ENCODE measurements at regions not wholly inside any gene's neighbourhood (a gene's known extent, or its start where the extent isn't known, plus 50 kb on each side); places are given as distances from the start of the nearest gene placed in this dataset.
A peak's percentile ranks its signal among the peaks of the same experiment; 100 is the strongest.

DNA sequence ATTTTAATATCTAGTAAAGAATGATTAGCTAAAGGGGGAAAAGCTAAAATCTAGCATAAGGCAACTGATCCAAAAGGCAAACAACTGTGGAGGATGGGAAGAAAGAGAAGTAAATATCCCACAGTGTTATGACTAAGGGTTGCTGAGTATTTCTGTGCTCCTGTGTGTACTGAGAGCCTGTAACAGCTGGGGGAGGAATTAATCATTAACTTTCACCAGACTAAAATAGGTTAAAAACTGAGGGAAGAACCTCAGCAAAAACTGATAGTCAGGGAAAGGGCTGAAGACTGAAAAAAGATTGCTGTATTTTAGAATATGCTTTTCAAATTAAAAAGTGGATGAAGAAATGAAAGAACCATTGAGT, 365.9 kb downstream of the CXXC4 start:
- ATAC-seq (ENCODE audit: insufficient read depth, low FRiP score) (no peak), DNase-seq (peak in 2 of 3 donors; percentile 13 to 34)
- Histone ChIP-seq H3K27me3 (ENCODE audit: control insufficient read depth in 3 of 3, insufficient read depth in 3 of 3, low read length in 2 of 3) (no peaks in the 10 kb centered on the region), H3K9me3 (ENCODE audit: control insufficient read depth in 4 of 4, insufficient read depth in 3 of 4, low read length in 3 of 4) (no peaks in the 10 kb centered on the region), H3K4me3 (no peak overlapping the region), H3K27ac (ENCODE audit: low read depth in 1 of 2, low read length in 1 of 2) (no peak overlapping the region), H3K36me3 (ENCODE audit: control insufficient read depth in 4 of 4, insufficient read depth in 4 of 4, low read length in 4 of 4) (no peaks in the 10 kb centered on the region), H3K9ac (ENCODE audit: insufficient read depth in 1 of 2, low read length in 2 of 2) (no peak overlapping the region), H3K4me1 (ENCODE audit: control insufficient read depth in 5 of 5, insufficient read depth in 5 of 5, low read length in 5 of 5) (no peaks in the 10 kb centered on the region)
- TF ChIP-seq, protein P1, sequence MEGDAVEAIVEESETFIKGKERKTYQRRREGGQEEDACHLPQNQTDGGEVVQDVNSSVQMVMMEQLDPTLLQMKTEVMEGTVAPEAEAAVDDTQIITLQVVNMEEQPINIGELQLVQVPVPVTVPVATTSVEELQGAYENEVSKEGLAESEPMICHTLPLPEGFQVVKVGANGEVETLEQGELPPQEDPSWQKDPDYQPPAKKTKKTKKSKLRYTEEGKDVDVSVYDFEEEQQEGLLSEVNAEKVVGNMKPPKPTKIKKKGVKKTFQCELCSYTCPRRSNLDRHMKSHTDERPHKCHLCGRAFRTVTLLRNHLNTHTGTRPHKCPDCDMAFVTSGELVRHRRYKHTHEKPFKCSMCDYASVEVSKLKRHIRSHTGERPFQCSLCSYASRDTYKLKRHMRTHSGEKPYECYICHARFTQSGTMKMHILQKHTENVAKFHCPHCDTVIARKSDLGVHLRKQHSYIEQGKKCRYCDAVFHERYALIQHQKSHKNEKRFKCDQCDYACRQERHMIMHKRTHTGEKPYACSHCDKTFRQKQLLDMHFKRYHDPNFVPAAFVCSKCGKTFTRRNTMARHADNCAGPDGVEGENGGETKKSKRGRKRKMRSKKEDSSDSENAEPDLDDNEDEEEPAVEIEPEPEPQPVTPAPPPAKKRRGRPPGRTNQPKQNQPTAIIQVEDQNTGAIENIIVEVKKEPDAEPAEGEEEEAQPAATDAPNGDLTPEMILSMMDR (IDR thresholded peaks at IDR 0.05; ENCODE audit: control extremely low read depth, extremely low read depth) = no peak

DNA sequence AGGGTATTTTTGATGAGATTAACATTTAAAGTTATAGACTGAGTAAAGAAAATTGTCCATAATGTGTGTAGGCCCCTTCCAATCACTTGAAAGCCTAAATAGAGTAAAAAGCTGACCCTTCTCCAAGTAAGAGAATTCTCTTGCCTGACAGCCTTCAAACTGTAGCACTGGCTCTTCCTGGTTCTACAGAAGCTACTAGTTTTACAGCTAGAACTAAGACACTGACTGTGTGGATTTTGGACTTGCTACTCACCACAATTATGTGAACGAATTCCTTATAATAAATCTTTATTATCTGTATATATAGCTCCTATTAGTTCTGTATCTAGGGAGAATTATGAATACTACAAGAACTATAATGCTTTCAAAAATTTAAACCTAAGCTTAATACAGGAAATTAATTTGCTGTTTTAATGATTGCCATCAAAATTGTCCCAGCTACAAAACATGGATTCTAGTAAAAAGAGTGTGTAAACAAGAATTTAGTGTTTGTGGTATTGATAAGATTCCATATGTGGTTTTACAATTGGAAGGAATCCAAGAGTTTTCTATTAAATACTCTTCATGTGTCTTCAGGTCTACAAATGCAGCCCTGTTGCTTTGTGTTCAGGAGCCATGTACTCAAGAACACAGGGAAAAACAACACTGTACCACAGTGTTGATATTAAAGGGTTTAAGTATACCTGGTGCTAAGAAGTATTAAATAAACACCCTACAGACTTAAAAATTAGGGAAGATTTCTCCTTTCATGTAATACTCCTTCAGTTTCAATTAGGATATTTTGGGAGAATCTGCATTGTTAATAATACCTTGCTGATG, 366.5 kb downstream of the CXXC4 start:
- H3K27me3 ChIP-seq (ENCODE audit: control insufficient read depth in 3 of 3, insufficient read depth in 3 of 3, low read length in 2 of 3) = no peaks in the 10 kb centered on the region
- H3K9ac ChIP-seq (ENCODE audit: insufficient read depth in 1 of 2, low read length in 2 of 2) = no peak overlapping the region
- 51 to 69% methylated on average over 1 of the region's 1 CpG for WGBS, 2 donors
- no peaks in the 10 kb centered on the region for H3K36me3 ChIP-seq (ENCODE audit: control insufficient read depth in 4 of 4, insufficient read depth in 4 of 4, low read length in 4 of 4)
- no peak for ATAC-seq (ENCODE audit: insufficient read depth, low FRiP score)
- no peaks in the 10 kb centered on the region for H3K9me3 ChIP-seq (ENCODE audit: control insufficient read depth in 4 of 4, insufficient read depth in 3 of 4, low read length in 3 of 4)
- no peaks in the 10 kb centered on the region for H3K4me1 ChIP-seq (ENCODE audit: control insufficient read depth in 5 of 5, insufficient read depth in 5 of 5, low read length in 5 of 5)
- no peak overlapping the region for H3K4me3 ChIP-seq
- no peak overlapping the region for H3K27ac ChIP-seq (ENCODE audit: low read depth in 1 of 2, low read length in 1 of 2)
- peak in 1 of 3 donors; percentile 1 for DNase-seq
- TF ChIP-seq, protein P1 (IDR thresholded peaks at IDR 0.05; ENCODE audit: control extremely low read depth, extremely low read depth) = no peak

DNA sequence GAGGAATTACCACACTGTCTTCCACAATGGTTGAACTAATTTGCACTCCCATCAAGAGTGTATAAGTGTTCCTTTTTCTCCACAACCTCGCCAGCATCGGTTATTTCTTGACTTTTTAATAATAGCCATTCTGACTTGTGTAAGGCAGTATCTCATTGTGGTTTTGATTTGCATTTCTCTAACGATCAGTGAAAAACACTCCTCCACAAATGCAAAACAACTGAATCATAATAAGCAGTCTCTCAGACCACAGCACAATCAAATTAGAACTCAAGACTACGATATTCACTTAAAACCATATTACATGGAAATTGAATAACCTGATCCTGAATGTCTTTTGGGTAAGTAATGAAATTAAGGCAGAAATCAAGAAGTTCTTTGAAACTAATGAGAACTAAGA, 371.7 kb downstream of the CXXC4 start:
- Histone ChIP-seq H3K27ac (ENCODE audit: low read depth in 1 of 2, low read length in 1 of 2) (no peak overlapping the region), H3K4me3 (no peak overlapping the region), H3K9ac (ENCODE audit: insufficient read depth in 1 of 2, low read length in 2 of 2) (no peak overlapping the region), H3K36me3 (ENCODE audit: control insufficient read depth in 4 of 4, insufficient read depth in 4 of 4, low read length in 4 of 4) (no peaks in the 10 kb centered on the region), H3K27me3 (ENCODE audit: control insufficient read depth in 3 of 3, insufficient read depth in 3 of 3, low read length in 2 of 3) (no peaks in the 10 kb centered on the region), H3K4me1 (ENCODE audit: control insufficient read depth in 5 of 5, insufficient read depth in 5 of 5, low read length in 5 of 5) (no peaks in the 10 kb centered on the region), H3K9me3 (ENCODE audit: control insufficient read depth in 4 of 4, insufficient read depth in 3 of 4, low read length in 3 of 4) (no peaks in the 10 kb centered on the region)
- WGBS, 2 donors = 71 to 78% methylated on average over 4 of the region's 4 CpGs
- ATAC-seq (ENCODE audit: insufficient read depth, low FRiP score) (no peak), DNase-seq (no peak)
- TF ChIP-seq, protein P1 (IDR thresholded peaks at IDR 0.05; ENCODE audit: control extremely low read depth, extremely low read depth) = no peak

DNA sequence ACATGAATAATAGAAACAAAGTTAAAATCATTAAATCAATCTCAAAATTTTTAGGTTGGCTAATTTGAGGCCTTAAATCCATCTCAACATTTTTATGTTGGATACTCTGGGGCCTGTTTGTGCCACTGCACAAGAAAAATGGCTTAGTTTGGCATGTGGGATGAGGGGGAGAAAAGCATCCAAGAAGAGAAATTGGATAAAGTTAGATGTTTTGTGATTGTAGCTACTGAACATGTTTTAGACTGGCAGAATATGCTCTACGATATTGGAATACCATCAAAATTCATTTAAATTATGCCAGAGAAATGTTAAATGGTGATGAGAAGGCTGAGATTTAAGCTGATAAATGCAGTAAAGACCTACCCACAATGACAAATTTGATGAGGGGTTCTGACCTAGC, 376.9 kb downstream of the CXXC4 start:
- 0 to 47% methylated on average over 1 of the region's 1 CpG for WGBS, 2 donors
- Histone ChIP-seq H3K27ac (ENCODE audit: low read depth in 1 of 2, low read length in 1 of 2) (no peak overlapping the region), H3K4me1 (ENCODE audit: control insufficient read depth in 5 of 5, insufficient read depth in 5 of 5, low read length in 5 of 5) (no peaks in the 10 kb centered on the region), H3K36me3 (ENCODE audit: control insufficient read depth in 4 of 4, insufficient read depth in 4 of 4, low read length in 4 of 4) (no peaks in the 10 kb centered on the region), H3K9ac (ENCODE audit: insufficient read depth in 1 of 2, low read length in 2 of 2) (no peak overlapping the region), H3K27me3 (ENCODE audit: control insufficient read depth in 3 of 3, insufficient read depth in 3 of 3, low read length in 2 of 3) (no peaks in the 10 kb centered on the region), H3K9me3 (ENCODE audit: control insufficient read depth in 4 of 4, insufficient read depth in 3 of 4, low read length in 3 of 4) (no peaks in the 10 kb centered on the region), H3K4me3 (no peak overlapping the region)
- ATAC-seq (ENCODE audit: insufficient read depth, low FRiP score) = no peak
- TF ChIP-seq, protein P1 (IDR thresholded peaks at IDR 0.05; ENCODE audit: control extremely low read depth, extremely low read depth) = no peak
- DNase-seq = no peak
